Effector CD4-positive, alpha-beta T cell (primary cell): ENCODE measurements at regions not wholly inside any gene's neighbourhood (a gene's known extent, or its start where the extent isn't known, plus 50 kb on each side); places are given as distances from the start of the nearest gene placed in this dataset.
"Not testable (repeated sequence)": the region's sequence is repeated elsewhere in the genome, so short reads cannot be mapped to it uniquely, and the experiment has no call there.

Experiments used
- DNase-seq: peaks from one replicate; pipeline ENCODE4 v3.0.0-alpha.2; 2020

GRCh38 chrX:8018934-8019333, 91.7 kb upstream of the PNPLA4 start:
- DNase-seq, result no peak

GRCh38 chrX:8010105-8010504, 82.9 kb upstream of the PNPLA4 start:
- no peak for DNase-seq

DNA sequence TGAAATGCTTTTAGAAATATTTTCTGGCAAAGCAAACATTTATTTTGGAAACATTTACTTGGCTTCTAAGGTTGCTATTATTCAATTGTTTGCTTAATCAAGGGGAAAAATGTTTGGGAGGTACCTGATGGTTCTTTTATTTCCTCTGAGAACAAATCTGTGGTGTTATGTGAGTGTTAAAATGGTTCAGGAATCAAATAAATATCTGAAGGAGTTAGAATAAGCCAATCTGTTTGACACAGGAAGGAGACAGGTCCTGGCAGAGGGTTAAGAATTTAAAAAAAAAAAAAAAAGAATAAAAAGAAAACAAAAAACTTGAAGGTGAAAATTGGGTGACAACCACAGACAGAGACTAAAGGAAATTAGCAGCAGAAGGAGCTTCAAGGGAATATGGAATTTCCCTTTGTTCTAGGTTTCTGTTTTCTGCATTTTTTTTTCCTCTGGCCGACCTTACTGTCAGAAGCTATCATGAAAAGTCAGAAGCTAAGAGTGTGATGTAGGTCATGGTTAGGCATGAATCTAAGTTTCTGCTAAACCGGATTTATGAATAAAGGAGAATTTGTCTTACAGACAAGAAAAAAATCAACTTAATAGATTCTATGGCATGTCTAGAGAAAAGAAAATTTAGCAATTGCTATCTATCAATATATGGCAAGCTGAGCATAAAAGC, 78.6 kb upstream of the PNPLA4 start:
- no peak for DNase-seq

DNA sequence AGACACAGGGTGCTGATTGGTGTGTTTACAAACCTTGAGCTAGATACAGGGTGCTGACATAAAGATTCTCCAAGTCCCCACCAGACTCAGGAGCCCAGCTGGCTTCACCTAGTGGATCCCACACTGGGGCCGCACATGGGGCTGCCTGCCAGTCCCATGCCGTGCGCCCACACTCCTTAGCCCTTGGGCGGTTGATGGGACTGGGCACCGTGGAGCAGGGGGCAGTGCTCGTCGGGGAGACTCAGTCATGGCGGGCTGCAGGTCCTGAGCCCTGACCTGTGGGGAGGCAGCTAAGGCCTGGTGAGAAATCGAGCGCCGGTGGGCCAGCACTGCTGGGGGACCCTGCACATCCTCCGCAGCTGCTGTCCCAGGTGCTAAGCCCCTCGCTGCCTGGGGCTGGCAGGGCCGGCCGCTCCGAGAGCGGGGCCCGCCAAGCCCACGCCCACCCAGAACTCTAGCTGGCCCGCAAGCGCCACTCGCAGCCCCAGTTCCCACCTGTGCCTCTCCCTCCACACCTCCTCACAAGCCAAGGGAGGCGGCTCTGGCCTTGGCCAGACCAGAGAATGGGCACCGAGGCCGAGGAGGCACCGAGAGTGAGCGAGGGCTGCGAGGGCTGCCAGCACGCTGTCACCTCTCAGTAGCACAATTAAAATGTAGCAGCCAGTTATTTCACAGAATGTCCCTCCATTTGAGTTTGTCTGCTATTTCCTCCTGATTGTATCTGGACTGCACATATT, 76.1 kb upstream of the PNPLA4 start:
- no peak for DNase-seq

DNA sequence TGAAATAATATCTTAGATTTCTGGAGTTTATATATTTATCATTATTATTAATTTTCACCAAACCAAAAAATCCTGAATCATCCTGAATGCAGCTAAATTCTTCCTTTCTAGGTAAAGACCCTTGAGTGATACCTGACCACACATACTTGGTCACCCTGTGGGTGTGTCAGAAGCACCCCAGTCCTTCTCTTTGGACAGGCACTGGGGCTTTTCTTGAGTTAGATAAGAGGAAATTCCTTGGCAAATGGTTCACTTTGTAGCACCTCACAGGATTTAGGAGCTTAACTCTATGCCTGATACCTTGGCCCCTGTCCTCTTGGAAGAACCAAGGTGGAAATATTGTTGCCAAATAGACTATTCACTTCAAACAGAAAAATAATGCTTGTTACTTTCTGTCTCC, 69.6 kb upstream of the PNPLA4 start:
- DNase-seq, result no peak

DNA sequence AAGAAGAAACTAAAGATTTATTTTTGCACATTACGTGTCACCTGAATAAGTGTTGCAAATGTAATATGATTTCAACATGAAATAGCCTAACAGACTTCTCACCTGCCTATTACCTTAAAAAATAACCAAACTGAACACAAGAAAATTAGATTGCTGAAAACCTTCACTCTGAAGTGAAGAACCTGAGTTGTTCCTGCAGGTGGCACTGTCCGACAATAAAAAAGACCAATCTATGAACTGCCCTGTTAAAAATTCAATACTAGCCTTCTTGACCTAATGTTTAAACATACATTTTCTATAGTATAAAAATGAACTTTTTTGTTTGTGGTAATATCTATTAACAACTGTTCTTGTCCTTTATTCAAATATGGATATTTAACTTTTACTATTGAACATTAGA, 69.2 kb upstream of the PNPLA4 start:
- peak; percentile 12 for DNase-seq

DNA sequence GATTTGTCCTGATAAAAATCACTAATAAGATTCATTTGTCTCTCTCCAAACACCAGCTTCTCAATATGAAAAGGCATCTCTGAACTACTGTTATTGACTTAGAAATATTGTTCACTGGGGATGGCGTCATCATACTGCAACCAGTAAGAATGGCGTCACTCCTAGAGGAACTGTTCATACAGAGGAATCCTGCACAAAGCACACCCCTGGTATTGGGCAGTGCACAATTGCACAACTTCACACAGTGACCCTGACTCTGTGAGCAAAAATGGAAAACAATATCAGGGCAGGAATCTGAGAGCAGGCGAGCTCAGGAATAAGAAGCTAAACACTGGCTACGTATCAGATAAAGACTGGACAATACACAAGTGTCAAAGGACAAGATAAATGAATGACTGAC, 66.7 kb upstream of the PNPLA4 start:
- DNase-seq, result no peak

DNA sequence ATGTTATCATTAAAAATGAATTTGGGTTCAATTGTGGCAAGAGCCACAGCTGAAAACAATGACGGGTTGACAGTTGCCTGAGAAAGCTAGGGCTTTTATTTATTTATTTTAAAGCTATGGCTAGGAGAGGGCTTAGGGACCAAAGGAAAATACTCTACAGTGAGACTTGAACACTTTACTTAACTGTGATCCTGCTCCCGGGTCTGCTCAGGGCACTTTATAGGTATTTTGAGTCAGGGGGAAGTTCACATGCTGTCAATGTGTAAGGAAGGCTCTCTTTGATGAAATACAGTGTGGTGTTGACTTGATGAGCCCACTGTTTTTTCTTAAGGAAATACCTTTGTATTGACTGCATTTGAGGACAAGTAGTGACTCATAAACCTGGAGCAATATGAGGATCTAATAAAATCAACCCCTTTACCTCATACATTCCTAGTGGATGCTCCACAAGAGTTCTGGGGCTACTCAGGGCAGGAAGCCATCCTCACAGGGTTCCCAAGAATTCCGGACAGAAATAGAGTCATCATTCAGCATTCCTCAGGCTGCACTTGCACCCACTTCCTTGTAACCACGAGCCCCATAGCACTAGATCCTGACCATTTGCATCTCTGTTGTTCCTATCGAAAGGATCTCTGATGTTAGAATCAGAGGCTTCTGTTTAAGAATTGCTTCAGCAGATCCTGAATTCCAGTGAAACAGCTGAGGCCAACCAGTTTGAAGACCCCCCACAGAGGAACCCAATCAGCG, 61.0 kb upstream of the PNPLA4 start:
- not testable (repeated sequence) for DNase-seq

GRCh38 chrX:7987160-7988012, 60.2 kb upstream of the PNPLA4 start:
- DNase-seq, result no peak

GRCh38 chrX:7986738-7987137, 59.5 kb upstream of the PNPLA4 start:
- DNase-seq, result not testable (repeated sequence)

DNA sequence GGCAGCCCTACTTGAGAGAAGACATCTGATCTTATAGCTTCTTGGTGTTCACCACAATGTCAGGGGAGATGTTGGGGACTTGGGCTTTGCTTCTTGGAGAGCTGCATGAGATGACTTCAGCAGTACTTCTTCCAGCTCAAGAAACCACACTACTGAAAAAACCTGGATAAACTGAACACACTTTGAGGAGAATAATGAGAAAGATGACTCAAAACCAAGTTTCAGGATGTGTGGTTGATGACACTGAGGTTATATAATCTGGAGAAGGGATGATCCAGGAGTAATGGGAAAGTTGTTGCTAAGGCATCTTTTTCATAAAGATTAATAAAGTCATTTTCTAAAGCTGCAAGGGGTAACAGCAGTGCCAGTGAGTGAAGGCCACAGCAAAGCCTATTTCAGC, 58.4 kb upstream of the PNPLA4 start:
- DNase-seq, result no peak

- DNase-seq, result no peak
These were observed 56.4 kb upstream of the PNPLA4 start for GRCh38 chrX:7983581-7983980.
